ENCODE measurements at regions not wholly inside any gene's neighbourhood (a gene's known extent, or its start where the extent isn't known, plus 50 kb on each side); places are given as distances from the start of the nearest gene placed in this dataset.
"Not testable (repeated sequence)": the region's sequence is repeated elsewhere in the genome, so short reads cannot be mapped to it uniquely, and the experiment has no call there.

DNA sequence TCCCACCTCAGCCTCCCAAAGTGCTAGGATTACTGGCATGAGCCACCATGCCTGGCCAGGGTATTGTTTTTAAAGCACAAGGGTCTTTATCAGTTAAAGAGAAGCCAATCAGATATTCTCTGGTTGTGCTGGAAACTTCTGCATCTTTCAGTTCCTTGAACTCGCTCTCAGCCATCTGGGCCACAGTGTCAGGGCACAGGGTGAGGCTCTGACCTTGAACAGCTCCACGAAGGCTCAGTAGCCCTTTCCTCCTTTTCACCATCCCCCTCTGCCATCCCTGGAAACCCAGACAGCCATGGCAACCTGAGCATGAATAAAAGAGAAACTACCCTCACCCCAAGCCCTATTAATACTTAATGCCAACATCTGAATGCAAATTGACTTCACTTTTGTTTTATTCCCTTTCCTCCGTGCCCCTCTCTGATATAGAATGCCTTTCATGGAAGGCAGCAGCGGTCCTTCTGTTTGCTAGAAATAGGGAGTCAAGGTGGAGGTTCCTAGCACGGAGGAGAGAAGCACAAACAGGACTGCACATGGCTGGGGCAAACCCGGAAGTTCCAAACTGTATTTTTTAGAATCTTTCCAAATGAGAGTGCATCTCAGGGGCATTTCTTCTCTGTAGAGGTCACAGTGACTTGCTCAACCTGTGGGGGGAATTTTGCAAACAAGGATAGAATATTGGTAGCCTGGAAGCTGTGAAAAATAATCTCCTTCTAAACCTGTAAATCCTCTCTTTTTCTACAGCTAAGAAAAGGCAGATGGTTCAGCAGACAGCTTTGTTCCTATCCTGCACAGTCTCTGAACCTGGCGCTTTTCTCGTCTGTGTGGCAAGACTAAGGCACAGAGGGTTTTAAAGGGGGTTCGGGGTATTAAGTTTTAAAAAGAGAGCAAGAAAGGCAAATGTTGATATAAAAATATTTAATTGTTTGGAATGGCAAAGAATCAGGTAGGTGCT, 176.4 kb upstream of the RREB1 start:
- no peak for DNase-seq (ENCODE audit: low read depth in 4 of 4, low spot score in 3 of 4)

DNA sequence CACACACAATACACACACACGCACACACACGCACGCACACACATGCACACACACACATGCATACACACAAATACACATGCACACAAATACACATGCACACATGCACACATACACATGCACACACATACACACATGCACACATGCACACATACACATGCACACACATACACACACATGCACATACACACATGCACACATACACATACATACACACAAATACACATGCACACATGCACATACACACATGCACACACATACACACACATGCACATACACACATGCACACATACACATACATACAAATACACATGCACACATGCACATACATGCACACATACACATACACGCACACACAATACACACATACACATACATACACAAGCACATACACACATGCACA, 175.4 kb upstream of the RREB1 start:
- no peak for DNase-seq (ENCODE audit: low read depth in 4 of 4, low spot score in 3 of 4)

DNA sequence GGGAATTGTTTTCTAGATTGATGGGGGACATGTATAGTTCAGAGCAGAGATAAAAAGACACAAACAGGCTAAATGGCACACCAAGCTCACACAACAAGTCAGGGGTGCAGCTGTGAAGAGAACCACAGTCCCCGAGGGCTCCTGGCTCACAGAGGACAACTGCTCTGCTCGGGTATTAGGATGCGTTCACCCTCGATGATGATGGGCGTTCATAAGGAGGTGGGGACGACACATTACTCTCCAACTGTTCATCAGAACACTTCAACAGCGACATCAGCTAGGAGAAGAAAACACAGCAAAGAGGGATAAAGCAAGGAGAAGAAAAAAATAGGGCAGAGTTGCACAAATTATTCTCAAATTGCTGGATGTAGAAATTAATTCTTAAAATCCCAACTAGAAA, 174.8 kb upstream of the RREB1 start:
- no peak for DNase-seq (ENCODE audit: low read depth in 4 of 4, low spot score in 3 of 4)

DNA sequence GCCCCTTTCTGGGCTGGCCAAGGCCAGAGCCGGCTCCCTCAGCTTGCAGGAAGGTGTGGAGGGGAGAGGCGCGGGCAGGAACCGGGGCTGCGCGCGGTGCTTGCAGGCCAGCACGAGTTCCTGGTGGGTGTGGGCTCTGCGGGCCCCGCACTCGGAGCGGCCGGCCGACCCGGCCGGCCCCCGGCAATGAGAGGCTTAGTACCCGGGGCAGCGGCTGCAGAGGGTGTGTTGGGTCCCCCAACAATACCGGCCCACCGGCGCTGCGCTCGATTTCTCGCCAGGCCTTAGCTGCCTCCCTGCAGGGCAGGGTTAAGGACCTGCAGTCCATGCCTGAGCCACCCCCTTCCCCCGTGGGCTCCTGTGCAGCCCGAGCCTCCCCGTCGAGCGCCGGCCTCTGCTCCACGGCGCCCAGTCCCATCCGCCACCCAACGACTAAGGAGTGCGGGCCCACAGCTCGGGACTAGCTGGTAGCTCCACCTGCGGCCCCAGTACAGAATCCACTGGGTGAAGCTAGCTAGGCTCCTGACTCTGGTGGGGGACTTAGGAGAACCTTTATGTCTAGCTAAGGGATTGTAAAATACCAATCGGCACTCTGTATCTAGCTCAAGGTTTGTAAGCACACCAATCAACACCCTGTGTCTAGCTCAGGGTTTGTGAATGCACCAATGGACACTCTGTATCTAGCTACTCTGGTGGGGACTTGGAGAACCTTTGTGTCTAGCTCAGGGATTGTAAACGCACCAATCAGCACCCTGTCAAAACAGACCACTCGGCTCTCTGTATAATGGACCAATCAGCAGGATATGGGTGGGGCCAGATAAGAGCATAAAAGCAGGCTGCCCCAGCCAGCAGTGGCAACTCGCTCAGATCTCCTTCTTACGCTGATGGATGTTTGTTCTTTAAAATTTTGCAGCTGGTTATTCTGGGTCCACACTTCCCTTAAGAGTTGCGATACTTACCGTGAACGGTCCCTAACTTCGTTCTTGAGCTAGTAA, 167.4 kb upstream of the RREB1 start:
- DNase-seq (ENCODE audit: low read depth in 4 of 4, low spot score in 3 of 4): no peak

DNA sequence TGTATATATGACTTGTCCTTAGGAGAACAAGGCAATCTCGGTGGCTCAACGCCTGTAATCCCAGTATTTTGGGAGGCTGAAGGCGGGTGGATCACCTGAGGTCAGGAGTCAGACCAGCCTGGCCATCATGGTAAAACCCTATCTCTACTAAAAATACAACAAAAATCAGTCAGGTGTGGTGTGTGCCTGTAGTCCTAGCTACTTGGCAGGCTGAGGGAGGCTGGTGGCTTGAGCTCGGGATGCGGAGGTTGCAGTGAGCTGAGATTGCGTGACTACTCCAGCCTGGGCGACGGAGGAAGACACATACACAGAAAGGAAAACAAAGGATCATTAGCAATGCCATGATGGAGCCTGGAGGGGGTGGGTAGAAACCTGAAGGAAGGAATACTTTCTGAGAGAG, 166.6 kb upstream of the RREB1 start:
- DNase-seq (ENCODE audit: low read depth in 4 of 4, low spot score in 3 of 4): no peak

DNA sequence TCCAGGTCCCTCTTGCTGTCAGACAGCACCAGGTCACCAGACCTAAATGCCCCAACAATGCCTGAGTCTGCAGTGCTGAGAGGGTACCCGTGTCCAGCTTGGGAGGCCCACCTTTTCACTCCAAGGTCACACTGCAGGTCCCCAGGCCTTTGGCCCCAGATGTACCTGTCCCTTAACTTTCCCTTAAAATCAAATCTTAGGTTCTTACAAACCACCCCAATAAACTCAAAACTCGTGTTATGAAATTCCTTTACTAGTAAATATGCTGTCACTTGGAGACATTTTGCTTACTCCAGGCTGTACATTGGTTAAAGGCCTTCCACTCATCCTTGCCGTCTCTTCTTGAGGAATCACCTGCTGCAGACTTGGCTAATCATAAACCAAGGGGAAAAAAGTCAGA, 165.7 kb upstream of the RREB1 start:
- no peak for DNase-seq (ENCODE audit: low read depth in 4 of 4, low spot score in 3 of 4)

DNA sequence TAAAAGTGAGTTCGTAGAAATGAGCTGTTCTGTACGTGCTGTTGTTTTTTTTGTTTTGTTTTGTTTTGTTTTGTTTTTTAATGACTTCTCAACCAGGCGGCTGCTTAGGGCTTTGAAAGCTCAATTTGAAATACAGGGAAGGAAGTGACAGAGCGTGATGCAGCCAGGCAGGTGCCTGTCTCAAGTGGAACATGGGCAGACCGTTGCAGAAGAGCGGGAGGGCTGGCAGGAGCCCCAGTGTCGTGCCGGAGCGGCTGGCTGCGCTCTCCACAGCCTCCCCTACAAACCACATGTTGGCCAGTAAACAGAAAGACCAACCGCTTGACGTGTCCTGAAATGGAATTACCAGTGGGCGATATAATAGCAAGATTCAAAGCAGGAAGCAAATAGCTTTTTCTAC, 164.9 kb upstream of the RREB1 start:
- no peak for DNase-seq (ENCODE audit: low read depth in 4 of 4, low spot score in 3 of 4)

DNA sequence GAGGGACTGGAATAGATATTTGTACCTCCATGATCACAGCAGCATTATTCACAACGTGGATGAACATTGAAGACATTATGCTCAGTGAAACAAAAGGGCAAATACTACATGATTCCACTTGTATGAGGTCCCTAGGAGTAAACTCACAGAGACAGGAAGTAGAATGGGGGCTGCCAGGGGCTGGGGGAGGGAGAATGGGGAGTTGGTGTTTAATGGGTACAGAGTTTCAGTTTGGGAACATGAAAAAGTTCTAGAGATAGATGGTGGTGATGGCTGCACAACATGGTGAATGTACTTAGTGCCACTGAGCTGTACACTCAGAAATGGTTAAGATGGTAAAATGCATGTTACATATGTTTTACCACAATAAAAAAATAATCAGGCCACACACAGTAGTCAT, 164.3 kb upstream of the RREB1 start:
- no peak for DNase-seq (ENCODE audit: low read depth in 4 of 4, low spot score in 3 of 4)

DNA sequence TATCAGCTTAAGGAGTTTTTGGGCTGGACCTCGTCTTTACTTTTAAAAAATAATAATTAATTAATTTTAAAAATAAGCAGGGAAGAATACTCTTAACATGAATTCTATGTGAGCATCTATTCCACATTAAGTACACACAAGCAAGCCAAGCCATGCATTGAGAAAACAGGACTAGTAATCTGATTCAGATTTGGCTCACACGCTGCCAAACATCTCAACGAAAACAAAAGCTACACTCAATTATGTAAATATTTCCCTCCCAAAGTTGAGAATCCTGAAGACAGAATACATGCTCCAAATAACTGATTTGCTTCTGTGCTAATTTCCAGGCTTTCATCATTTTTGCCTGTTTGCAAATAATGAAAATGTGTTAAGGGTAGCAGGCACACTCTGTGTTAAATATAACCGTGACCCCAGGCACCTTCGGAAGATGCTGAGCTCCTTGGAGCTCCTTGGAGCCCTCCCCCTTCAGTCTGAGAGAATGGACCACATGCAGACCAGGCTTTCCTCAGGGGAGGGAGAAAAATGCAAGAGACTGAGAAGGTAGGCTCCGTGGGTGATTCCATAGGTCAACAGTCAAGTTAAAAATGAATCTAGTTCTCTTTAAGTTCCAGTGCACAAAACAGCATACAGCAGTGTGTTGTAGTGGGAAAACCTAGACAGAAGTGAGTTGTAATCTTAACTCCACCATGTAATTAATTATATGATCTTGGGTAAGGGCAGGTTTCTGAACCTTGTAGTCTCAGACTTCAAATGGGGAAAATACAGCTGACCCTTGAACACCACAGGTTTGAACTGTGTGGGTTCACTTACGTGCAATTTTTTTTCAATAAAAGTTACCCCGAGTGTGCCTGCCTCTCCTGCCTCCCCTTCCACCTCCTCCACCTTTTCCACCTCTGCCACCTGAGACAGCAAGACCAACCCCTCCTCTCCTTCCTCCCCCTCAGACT, 161.3 kb upstream of the RREB1 start:
- no peak for DNase-seq (ENCODE audit: low read depth in 4 of 4, low spot score in 3 of 4)

DNA sequence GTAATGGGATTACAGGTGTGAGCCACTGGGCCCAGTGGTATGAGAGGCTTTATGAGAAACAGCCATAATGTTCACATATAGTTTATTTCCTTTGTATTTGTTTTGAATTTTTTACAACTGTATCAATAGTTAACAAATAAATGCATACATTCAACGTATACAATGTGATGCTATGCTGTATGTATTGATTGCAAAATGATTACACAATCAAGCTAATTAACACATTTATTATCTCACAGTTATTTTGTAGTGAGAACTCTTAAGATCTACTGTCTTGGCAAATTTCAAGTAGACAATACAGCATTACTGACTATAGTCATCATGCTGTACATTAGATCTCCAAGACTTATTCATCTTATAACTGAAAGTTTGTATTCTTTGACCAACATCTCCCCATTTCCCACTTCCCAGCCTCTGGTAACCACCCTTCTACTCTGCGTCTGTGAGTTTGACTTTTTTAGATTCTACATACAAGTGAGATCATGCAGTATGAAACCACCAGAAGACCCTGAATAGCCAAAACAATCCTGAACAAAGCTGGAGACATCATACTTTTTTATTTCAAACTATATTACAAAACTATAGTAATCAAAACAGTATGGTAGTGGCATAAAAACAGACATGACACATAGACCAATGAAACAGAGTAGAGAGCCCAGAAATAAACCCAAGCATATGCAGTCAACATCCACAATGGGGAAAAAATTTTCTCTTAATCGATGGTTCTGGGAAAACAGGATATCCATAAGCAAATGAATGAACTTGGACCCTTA, 157.2 kb upstream of the RREB1 start:
- no peak for DNase-seq (ENCODE audit: low read depth in 4 of 4, low spot score in 3 of 4)

DNA sequence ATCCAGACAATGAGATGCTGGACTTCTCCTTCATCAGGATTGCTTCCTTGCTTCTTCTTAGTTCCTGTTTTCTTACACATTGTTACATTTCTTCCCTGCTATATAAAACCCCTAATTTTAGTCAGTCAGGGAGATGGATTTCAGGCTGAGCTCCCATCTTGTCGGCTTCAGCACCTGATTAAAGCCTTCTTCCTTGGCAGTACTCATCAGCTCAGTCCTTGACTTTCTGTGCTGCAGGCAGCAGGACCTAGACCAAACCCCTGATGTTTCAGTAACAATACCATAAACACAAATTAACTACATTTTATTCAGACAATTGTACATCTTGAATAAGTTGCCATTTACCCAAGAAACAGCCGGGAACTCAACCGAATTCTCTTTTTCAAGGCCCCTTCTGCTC, 156.4 kb upstream of the RREB1 start:
- no peak for DNase-seq (ENCODE audit: low read depth in 4 of 4, low spot score in 3 of 4)

DNA sequence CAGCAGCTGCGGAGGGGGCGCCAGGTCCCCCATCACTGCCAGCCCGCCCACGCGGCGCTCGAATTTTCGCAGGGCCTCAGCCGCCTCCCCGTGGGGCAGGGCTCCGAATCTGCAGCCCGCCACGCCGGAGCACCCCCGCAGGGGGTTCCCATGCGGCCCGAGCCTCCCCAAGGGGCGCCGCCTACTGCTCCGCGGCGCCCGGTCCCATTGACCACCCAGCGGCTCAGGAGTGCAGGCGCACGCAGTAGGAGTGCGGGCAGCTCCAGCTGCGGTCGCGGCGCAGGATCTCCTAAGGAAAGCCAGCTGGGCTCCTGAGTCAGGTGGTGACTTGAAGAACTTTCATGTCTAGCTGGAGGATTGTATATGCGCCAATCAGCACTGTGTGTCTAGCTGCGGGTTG, 155.3 kb upstream of the RREB1 start:
- DNase-seq (ENCODE audit: low read depth in 4 of 4, low spot score in 3 of 4): no peak

DNA sequence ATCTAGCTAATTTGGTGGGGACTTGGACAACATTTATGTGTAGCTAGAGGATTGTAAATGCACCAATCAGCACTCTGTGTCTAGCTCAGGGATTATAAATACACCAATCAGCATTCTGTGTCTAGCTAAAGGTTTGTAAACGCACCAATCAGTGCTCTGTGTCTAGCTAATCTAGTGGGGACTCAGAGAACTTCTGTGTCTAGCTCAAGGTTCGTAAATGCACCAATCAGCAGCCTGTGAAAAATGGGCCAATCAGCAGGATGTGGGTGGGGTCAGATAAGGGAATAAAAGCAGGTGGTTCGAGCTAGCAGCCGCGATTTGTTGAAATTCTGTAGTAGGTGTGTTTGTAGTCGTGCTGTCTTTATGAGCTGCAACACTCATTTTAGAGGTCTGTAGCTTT, 154.8 kb upstream of the RREB1 start:
- DNase-seq (ENCODE audit: low read depth in 4 of 4, low spot score in 3 of 4): not testable (repeated sequence)

DNA sequence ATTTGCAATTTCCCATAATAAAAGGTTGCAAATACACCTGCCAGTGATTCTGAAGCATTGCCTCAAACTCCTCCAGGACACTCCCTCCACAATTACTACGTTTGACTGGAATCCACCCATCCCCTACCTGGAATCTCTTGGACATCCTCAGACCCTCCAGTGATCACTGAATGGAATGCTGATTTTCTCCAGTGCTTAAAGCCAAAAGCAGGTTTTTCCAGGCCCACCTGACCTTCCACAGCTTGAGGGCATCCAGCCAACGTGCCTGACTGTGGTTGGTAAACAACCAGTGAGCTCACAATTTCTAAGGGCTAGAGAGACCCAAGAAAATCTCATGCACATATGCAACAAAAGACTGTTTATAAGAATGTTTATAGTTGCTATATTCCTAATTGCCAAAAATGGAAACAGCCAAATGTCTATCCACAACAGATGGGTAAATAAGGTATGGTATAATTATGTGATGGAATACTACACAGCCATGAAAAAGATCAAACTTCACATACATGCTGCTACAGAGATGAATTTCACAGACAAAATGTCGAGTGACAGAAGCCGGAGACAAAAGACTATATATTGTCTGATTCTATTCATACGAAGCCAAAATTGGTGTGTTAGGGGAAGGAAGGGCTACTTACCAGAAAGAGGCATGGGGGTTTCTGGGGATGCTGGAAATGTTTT, 147.1 kb upstream of the RREB1 start:
- DNase-seq (ENCODE audit: low read depth in 4 of 4, low spot score in 3 of 4): no peak

DNA sequence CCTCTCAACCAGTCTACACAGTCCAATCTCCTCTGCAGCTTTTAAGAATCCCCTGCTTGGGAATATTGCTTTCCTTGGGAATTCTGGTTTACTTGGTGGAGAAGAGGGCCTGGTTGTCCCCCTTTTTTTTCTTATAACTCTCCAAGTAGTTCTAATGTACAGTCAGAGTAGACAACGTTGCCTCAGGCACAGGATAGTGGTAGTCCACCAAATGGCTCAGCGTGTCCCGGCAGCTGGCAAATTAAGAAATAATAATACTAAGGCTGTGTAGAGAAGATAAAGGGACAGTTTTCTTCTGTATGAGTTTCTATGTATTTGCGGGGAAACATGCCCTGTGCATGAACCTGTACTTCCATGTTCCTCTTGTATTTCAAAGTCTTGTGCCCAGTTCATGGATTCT, 145.7 kb upstream of the RREB1 start:
- DNase-seq (ENCODE audit: low read depth in 4 of 4, low spot score in 3 of 4): no peak

DNA sequence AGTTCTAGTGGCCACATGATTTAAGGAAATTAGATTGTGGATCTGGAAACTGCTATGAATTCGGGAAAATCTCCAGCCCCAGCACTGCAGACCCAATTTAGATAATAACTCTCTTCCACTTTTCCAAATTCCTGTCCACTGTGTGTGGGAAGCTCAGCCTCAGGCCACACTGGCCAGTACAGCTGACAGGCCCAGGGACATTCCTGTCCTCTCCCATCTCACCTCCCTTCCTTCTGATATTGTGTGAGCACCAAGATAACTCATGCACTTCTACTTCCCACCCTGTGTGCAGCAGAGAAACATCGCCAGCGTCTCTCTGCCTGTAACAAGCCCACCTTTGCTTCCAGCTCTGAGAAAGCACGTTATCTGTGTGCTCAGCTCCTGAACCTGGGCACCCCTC, 145.1 kb upstream of the RREB1 start:
- no peak for DNase-seq (ENCODE audit: low read depth in 4 of 4, low spot score in 3 of 4)

DNA sequence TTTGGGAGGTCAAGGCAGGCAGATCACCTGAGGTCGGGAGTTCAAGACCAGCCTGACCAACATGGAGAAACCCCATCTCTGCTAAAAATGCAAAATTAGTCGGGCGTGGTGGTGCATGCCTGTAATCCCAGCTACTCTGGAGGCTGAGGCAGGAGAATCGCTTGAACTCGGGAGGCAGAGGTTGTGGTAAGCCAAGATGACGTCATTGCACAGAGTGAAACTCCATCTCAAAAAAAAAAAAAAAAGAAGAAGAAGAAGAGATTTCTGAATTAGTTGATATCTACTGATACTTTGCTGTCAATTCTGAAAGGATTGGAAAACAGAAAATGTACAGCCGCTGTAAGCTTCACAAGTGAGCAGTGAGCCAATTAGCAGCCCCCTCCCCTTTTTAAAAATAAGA, 144.4 kb upstream of the RREB1 start:
- DNase-seq (ENCODE audit: low read depth in 4 of 4, low spot score in 3 of 4): not testable (repeated sequence)

DNA sequence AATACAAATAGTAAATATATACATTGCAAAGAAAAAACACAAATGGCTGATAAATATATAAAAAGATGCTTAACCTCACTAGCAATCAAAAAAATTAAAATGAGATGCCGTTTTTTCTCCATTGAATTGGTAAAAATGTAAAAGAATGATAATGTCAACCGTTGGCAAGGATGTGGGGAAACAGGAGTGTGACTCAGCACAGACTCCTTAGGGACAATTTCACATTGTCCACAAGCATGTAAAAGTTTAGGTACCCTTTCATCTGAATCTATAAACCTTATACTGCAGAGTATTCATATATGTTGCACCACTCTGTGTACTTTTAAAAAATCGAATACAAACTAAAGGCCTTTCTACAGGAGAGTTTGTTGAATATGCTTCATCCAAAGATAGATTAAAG, 143.1 kb upstream of the RREB1 start:
- DNase-seq (ENCODE audit: low read depth in 4 of 4, low spot score in 3 of 4): no peak

DNA sequence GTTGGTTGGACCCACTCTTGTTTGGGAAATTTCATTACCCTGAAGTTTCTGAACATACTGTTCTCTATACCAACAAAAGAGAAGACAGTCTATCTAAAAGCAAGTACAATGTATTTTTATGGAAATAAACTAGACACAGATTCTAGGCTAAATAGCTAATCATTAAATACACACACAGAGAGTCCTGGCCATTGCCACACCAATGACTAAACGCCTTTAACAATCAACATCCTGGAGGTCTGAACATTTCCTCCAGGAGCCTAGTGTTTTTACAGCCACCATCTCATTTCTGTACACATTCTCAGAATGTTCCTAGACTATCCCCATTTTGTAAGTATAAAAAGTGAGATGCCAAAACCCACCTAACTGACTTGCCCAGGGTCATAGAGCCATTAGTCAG, 141.6 kb upstream of the RREB1 start:
- DNase-seq (ENCODE audit: low read depth in 4 of 4, low spot score in 3 of 4): no peak

Data from right renal pelvis (tissue), 4 donors.